Activated effector memory CD4-positive, alpha-beta T cell treated with anti-CD3 and anti-CD28 coated beads, Interleukin-2, amount 50 U/mL, for 16 hours (primary cell): ENCODE measurements at regions not wholly inside any gene's neighbourhood (a gene's known extent, or its start where the extent isn't known, plus 50 kb on each side); places are given as distances from the start of the nearest gene placed in this dataset.

Experiments used
- DNase-seq: peaks from one replicate; pipeline ENCODE4 v3.0.0-alpha.2; 2020

- DNase-seq = no peak
These were observed 325.7 kb upstream of the WWC1 start for GRCh38 chr5:167965710-167966109.

DNA sequence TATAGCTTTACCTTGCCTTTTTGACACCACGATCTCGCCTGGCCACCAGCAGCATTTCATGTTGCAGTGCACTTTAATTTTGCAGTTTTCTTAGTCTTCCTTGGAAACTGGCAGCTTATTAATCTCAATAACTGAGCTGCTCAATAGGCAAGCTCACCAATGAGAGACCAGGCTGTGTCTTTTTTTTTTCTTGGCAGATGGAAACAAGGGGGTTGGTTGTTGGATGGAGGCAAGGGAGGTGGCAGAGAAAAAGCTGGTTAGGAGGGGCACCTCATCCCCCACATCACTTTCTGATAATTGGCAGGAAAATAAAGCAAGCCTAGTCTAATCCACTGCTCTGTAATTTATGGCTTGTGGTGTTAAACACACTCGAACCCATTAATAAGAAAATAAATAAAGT is 324.5 kb upstream of the WWC1 start:
- no peak for DNase-seq

- DNase-seq = no peak
These were observed 323.8 kb upstream of the WWC1 start for GRCh38 chr5:167967494-167968177.

DNA sequence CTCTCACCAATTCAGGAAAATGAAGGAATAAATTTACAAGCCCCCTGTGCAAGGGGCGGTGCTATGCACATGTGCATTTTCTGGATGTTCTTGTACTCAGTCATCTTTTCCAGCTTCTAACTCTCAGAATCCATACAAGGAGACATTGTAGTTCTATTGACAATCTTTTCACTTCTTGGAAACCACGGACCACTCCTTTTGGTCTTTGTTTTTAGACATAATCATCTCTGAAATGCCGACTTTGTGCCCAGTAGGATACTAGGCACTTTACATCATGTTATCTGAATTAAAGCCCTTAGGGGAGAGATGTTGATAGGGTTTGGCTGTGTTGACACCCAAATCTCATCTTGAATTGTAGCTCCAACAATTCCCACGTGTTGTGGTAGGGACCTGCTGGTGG is 322.6 kb upstream of the WWC1 start:
- no peak for DNase-seq

GRCh38 chr5:167969998-167970397 is 321.4 kb upstream of the WWC1 start:
- DNase-seq = no peak

GRCh38 chr5:167971706-167972105 is 319.7 kb upstream of the WWC1 start:
- no peak for DNase-seq

DNA sequence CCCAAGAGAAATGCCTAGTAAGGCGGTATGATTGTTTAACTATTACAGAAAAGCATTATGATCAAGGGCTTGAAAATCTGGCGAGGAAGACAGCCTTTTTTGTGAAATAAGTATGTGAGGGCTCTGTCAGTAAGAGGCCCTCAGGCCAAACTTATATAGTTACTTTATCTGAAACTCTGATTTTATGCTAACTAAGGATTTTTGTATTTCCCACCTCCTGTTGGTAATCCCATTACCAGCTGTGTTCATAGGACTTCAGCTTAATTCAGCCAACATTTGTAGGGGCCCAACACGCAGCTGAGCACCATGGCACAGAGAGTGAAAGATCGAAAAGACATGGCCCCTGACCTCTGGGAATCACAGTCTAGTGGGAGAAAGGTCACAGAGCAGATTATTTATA is 318.3 kb upstream of the WWC1 start:
- DNase-seq = no peak

DNA sequence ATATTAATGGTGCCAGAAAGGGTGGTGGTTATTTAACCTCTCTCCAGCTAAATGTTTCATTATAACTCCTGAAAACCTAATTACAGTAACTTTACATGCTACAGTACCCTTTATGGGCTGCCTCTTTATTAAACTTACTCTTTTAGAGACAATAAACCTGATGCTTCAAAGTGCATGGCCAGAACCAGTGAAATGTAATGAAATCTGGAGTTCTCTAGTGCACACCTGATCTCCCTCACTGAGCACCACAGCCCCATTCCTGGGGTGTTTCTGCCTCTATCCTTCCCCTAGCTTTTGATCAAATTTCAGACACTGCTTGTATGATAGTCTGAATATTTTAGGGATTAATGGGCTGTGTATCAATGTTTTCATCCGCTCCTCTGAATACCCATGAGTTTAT is 306.5 kb upstream of the WWC1 start:
- DNase-seq = no peak

- DNase-seq = no peak
These were observed 306.1 kb upstream of the WWC1 start for GRCh38 chr5:167985373-167985772.

DNA sequence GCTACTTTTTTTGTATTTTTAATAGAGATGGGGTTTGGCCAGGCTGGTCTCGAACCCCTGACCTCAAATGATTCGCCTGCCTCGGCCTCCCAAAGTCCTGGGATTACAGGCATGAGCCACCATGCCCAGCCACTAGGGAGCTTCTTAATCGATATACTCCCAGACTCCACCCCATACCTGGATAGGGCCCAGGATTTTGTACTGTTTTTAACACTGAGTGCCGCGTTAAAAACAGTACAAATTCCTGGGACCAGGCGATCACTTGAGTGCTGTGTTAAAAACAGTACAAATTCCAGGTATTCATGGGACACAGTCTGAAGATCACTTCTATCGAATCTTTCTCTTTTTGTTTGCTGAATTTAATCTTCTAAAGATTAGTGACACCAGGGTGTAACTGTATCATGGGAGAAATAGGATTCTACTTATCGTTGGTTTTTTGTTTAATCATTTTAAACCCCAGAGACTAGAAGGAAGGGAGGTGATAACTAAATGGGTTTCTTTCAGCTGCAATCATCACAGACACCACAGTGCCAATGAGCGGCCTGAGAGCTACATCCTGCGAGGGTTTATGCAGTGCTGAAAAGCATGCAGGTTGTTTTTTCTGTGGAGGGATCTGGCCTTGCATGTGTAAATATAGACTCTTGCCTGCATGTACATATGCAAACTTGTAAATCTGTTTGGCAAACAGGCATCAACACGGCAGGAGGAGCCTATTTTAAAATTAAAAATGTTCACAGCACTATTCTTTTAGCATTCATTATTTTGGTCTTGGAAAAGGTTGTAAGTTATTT is 303.8 kb upstream of the WWC1 start:
- DNase-seq = no peak

GRCh38 chr5:167992868-167993267 is 298.6 kb upstream of the WWC1 start:
- DNase-seq = no peak

DNA sequence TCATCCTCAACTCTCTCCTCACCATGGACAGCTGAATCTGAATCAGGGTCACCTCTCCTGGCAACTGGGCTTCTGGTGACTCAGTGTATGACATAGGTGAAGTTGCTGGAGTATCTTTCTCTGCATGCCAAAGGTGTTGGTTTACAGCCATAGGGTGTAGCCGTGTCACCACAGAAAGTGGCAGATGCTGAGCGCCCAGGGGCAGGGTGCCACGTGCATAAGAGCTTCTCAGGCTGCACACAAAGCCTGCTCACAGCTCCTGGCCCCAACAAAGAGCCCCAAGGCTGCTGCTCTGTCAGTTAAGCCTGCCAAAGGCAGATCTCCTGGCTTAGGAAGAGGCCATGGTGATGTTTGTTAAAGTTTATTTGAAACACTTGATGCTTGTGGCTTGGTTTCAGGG is 297.7 kb upstream of the WWC1 start:
- no peak for DNase-seq

GRCh38 chr5:167995844-167996425 is 295.5 kb upstream of the WWC1 start:
- DNase-seq = no peak

DNA sequence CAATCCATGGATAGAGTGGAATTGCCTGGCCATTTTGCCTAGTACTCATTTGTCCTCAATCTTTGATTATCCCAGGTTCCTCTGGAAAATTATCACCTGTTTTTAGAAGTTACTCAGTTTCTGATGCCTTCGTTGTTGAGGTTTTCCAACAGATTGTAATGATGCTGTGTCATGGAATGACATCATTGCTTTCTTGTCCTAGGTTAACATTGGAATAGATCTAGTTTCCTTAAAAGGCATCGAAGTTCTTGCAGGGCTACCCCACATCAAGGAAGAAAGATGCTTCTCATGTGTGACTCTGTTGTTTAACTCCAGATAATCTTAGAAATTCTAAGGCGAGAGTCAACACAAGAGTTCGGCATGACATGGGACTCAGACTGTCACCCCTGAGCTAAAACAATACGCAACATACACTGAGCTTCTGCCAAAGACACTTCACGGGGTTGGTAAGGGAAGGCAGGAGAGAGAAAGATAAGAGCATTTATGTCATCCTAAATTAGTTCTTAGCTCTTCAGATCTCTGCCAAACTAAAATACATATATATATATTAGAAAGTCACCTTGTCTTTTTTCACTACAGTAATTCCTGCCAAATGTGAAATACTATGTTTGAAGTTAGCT is 293.2 kb upstream of the WWC1 start:
- no peak for DNase-seq

- DNase-seq = no peak
These were observed 292.3 kb upstream of the WWC1 start for GRCh38 chr5:167999182-167999581.

DNA sequence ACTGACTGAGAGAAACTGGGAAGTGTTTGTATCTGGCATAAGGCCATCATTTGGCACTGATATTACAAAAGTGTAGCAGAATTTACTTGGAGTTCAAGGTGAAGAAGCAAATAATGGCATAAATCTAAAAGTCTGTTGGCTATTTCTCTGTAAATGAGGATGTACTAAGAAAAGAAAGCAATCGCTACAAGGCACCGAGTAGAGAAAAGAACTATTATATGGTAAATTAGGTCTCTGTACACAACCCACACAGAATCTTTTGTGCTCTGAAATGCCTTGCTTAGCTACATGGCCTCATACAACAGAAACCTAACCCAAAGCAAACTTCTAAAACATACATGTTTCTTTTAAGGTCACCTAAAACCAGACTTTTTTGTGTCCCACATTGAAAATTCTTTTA is 290.1 kb upstream of the WWC1 start:
- no peak for DNase-seq

- DNase-seq = no peak
These were observed 289.3 kb upstream of the WWC1 start for GRCh38 chr5:168002116-168002515.

- no peak for DNase-seq
These were observed 286.4 kb upstream of the WWC1 start for GRCh38 chr5:168005093-168005492.

GRCh38 chr5:168005936-168006335 is 285.5 kb upstream of the WWC1 start:
- no peak for DNase-seq

- no peak for DNase-seq
These were observed 284.9 kb upstream of the WWC1 start for GRCh38 chr5:168006456-168007130.

DNA sequence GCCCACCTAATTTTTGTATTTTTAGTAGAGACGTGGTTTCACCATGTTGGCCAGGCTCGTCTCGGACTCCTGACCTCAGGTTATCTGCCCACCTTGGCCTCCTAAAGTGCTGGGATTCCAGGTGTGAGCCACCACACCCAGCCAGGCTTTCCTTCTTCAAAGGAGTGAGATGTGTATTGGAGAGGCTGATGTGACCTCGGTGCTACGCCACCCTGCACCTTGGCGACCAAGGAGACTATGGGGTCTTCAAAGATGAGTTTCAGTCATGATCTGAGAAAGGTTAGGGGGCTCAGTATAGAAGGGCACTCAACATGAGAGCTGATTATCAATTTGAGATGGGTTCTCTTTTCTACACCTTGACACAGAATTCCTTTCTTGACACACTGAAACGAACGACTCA is 284.2 kb upstream of the WWC1 start:
- DNase-seq = no peak

DNA sequence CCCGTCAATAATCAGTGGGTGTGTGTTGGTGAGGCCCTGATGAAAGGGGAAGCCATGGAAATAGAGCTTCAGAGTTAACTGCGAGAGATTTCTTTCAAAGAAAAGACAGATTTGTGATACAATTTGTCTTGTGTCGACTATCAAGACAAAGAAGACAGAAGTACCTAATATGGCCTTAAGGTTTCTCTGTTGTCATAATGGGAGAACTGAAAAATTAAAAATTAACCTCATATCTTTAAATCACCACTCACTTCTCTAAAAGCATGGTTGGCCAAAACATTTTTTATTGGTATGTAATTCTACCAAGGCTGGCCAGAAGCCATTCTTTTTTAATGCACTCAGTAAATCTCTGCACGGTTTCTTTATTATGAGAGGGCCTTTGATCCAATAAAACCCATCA is 282.9 kb upstream of the WWC1 start:
- DNase-seq = no peak

DNA sequence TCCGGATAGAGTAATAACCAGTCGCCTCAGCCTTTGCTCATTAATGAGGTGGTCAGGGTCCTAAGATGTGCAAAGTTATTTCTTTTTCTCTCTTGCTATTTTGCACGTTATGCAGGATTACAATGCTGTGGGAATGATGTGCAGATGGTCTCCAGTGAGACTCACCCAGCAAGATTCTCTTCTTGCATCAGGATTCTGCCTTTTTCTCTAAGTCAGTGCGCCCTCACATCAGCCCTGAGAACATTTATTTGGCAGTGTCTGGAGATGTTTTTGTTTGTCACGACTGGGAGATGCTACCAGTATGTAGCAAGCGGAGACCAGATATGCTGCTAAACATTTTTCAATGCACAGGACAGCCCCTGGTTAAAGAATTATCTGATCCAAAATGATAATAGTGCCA is 280.3 kb upstream of the WWC1 start:
- no peak for DNase-seq
